Endodermal cell (in vitro differentiated cells): ENCODE measurements at regions not wholly inside any gene's neighbourhood (a gene's known extent, or its start where the extent isn't known, plus 50 kb on each side); places are given as distances from the start of the nearest gene placed in this dataset.

Experiments
- DNase-seq: peaks from one replicate; pipeline ENCODE4 v3.0.0-alpha.2; 2017
- H3K27ac ChIP-seq: 2 replicates; pipeline ENCODE4 v1.5.1; 2013; ENCODE audit warnings: mild to moderate bottlenecking, low read depth, low read length, moderate library complexity
- H3K27me3 ChIP-seq: 2 replicates; pipeline ENCODE4 v1.6.1; 2013; ENCODE audit warnings: mild to moderate bottlenecking, low read length, moderate library complexity; ENCODE audit not compliant: insufficient read depth, control insufficient read depth, poor library complexity, severe bottlenecking
- H3K36me3 ChIP-seq: 2 replicates; pipeline ENCODE4 v1.7.0; 2013; ENCODE audit warnings: mild to moderate bottlenecking, low read length, moderate library complexity; ENCODE audit not compliant: control insufficient read depth, insufficient read depth
- H3K4me1 ChIP-seq: one replicate; pipeline ENCODE4 v1.7.0; 2013; ENCODE audit warnings: low read length; ENCODE audit not compliant: control insufficient read depth, insufficient read depth
- H3K4me3 ChIP-seq: 2 replicates; pipeline ENCODE4 v1.5.1; 2013; ENCODE audit warnings: mild to moderate bottlenecking, low read length, moderate library complexity
- H3K9ac ChIP-seq: 2 replicates; pipeline ENCODE4 v1.6.1; 2013; ENCODE audit warnings: mild to moderate bottlenecking, low read length, moderate library complexity; ENCODE audit not compliant: poor library complexity, severe bottlenecking; ENCODE audit errors: extremely low read depth
- H3K9me3 ChIP-seq: 2 replicates; pipeline ENCODE4 v1.6.1; 2013; ENCODE audit warnings: mild to moderate bottlenecking, low read length, moderate library complexity; ENCODE audit not compliant: control insufficient read depth
- H3K27ac Mint-ChIP-seq: 2 replicates; pipeline ENCODE4 v1.8.0; 2020; ENCODE audit warnings: mixed read lengths
- H3K27me3 Mint-ChIP-seq: 2 replicates; pipeline ENCODE4 v1.8.0; 2021; ENCODE audit warnings: mild to moderate bottlenecking, mixed read lengths; ENCODE audit not compliant: insufficient read depth
- H3K36me3 Mint-ChIP-seq: 2 replicates; pipeline ENCODE4 v1.8.0; 2020; ENCODE audit warnings: low read depth, mixed read lengths
- H3K4me1 Mint-ChIP-seq: 2 replicates; pipeline ENCODE4 v1.8.0; 2020; ENCODE audit warnings: mixed read lengths
- H3K4me3 Mint-ChIP-seq: 2 replicates; pipeline ENCODE4 v1.8.0; 2020; ENCODE audit warnings: mild to moderate bottlenecking, moderate library complexity, mixed read lengths
- H3K9me3 Mint-ChIP-seq: 2 replicates; pipeline ENCODE4 v1.8.0; 2020; ENCODE audit warnings: mild to moderate bottlenecking, mixed read lengths
- WGBS, 2 experiments: methylation state at CpG; one replicate each; pipeline versions ENCODE4 v1.1.5 to v1.1.7; 2013; ENCODE audit warnings: missing lambda C conversion rate in 2 of 2, mixed read lengths in 1 of 2; ENCODE audit not compliant: insufficient coverage in 1 of 2, insufficient read length in 1 of 2; 5-methylcytosine and 5-hydroxymethylcytosine counted together
- TF ChIP-seq, protein P1 (sequence below): fragments of 200-600 bp; sonication (generic); conservative IDR thresholded peaks from 2 replicates; pipeline ENCODE4 v1.5.0; 2021; ENCODE audit warnings: antibody characterized with exemption, mild to moderate bottlenecking

DNA sequence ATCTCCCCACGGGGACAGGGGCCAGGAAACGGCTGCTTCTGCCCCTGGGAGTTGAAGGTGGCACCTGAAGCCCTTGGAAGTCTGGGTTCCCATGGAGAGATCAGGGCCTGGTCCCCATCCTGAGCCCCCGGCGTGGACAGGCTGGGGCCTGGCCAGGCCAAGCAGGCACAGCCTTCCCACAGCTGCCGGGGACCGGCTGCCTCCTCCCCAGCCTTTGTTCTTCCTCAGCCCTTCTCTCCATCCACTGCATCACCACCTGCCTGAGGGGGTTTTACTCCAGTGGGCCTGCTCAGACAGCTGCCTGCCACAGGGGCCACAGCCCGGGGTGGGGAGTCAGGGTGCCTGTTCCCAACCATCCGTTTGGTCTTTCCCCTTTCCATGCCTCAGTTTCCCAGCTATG is 187.7 kb downstream of the INHBB start:
- Mint-ChIP-seq H3K9me3 (peaks cover 13% of the 10 kb centered on the region), H3K27ac (no peak overlapping the region), H3K36me3 (no peaks in the 10 kb centered on the region), H3K4me1 (peaks cover 9% of the 10 kb centered on the region), H3K27me3 (peaks cover 41% of the 10 kb centered on the region), H3K4me3 (no peak overlapping the region)
- Histone ChIP-seq H3K27ac (no peak overlapping the region), H3K36me3 (no peaks in the 10 kb centered on the region), H3K9me3 (peaks cover 11% of the 10 kb centered on the region), H3K4me3 (no peak overlapping the region), H3K4me1 (peaks cover 6% of the 10 kb centered on the region), H3K9ac (no peak overlapping the region), H3K27me3 (peaks cover 14% of the 10 kb centered on the region)
- TF ChIP-seq, protein P1, sequence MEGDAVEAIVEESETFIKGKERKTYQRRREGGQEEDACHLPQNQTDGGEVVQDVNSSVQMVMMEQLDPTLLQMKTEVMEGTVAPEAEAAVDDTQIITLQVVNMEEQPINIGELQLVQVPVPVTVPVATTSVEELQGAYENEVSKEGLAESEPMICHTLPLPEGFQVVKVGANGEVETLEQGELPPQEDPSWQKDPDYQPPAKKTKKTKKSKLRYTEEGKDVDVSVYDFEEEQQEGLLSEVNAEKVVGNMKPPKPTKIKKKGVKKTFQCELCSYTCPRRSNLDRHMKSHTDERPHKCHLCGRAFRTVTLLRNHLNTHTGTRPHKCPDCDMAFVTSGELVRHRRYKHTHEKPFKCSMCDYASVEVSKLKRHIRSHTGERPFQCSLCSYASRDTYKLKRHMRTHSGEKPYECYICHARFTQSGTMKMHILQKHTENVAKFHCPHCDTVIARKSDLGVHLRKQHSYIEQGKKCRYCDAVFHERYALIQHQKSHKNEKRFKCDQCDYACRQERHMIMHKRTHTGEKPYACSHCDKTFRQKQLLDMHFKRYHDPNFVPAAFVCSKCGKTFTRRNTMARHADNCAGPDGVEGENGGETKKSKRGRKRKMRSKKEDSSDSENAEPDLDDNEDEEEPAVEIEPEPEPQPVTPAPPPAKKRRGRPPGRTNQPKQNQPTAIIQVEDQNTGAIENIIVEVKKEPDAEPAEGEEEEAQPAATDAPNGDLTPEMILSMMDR, result no peak
- WGBS, 2 experiments, result 90 to 92% methylated on average over 7 to 8 of the region's 8 CpGs
- DNase-seq, result no peak

DNA sequence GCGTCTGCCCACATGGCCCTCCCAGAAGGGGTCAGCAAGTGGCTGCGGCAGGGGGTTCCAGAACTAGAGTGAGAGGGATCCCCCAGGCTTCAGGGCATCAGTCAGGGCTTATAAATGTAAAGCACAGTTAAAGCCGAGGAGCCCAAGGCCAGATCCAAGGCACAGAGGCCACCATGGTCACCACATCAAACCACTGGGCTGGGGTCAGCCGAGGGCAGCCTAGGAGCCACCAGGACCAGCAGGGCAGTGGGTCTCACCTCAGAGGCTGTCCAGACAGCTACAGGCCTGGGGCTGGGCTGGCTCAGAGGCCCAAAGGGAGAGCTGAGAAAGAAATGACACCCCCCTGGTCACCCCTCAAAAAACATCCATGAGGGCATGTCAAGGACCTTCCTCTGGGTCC is 188.5 kb downstream of the INHBB start:
- H3K27ac Mint-ChIP-seq, result no peak overlapping the region
- H3K4me3 ChIP-seq, result no peak overlapping the region
- peaks cover 17% of the 10 kb centered on the region for H3K4me1 Mint-ChIP-seq
- H3K27me3 Mint-ChIP-seq, result peaks cover 35% of the 10 kb centered on the region
- peaks cover 11% of the 10 kb centered on the region for H3K4me1 ChIP-seq
- no peaks in the 10 kb centered on the region for H3K36me3 ChIP-seq
- TF ChIP-seq, protein P1, result no peak
- H3K4me3 Mint-ChIP-seq, result no peak overlapping the region
- no peak overlapping the region for H3K27ac ChIP-seq
- peaks cover 12% of the 10 kb centered on the region for H3K9me3 Mint-ChIP-seq
- peaks cover 14% of the 10 kb centered on the region for H3K27me3 ChIP-seq
- no peak overlapping the region for H3K9ac ChIP-seq
- H3K9me3 ChIP-seq, result peaks cover 11% of the 10 kb centered on the region
- no peak for DNase-seq
- 92 to 97% methylated on average over 4 of the region's 4 CpGs for WGBS, 2 experiments
- H3K36me3 Mint-ChIP-seq, result no peaks in the 10 kb centered on the region

DNA sequence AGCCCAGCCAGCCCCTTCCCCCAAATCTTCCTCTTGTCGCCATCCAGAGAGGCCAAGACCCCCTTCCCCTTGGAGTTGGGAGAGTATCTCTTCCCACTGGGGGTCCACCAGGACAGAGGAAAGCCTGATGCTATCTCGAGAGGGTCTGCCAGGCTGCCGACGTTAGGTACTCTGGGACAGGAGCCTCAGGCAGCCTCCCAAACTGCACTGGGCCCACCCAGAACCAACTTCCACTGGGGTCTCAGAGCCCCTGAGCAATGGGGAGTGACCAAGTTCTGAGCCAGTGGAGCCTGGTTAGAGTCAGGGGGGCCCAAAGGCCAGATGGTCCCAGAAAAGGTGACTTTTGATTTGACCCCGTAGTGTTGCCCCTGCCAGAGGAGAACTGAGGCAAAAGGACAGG is 189.1 kb downstream of the INHBB start:
- WGBS, 2 experiments, result 85% methylated on average over 5 of the region's 5 CpGs; no CpG with 5 or more reads in 1 of the 2 experiments
- H3K4me1 ChIP-seq, result peaks cover 15% of the 10 kb centered on the region
- no peak overlapping the region for H3K27ac Mint-ChIP-seq
- H3K4me1 Mint-ChIP-seq, result peaks cover 23% of the 10 kb centered on the region
- no peak for DNase-seq
- no peaks in the 10 kb centered on the region for H3K36me3 ChIP-seq
- H3K27ac ChIP-seq, result no peak overlapping the region
- no peak overlapping the region for H3K4me3 ChIP-seq
- peaks cover 14% of the 10 kb centered on the region for H3K27me3 ChIP-seq
- H3K9me3 Mint-ChIP-seq, result peaks cover 9% of the 10 kb centered on the region
- TF ChIP-seq, protein P1, result no peak
- H3K27me3 Mint-ChIP-seq, result peaks cover 29% of the 10 kb centered on the region
- H3K4me3 Mint-ChIP-seq, result no peak overlapping the region
- H3K36me3 Mint-ChIP-seq, result no peaks in the 10 kb centered on the region
- H3K9me3 ChIP-seq, result peaks cover 11% of the 10 kb centered on the region
- no peak overlapping the region for H3K9ac ChIP-seq
